HG03159 (cell line): ENCODE measurements at regions not wholly inside any gene's neighbourhood (a gene's known extent, or its start where the extent isn't known, plus 50 kb on each side); places are given as distances from the start of the nearest gene placed in this dataset.

Source experiments
- ATAC-seq: cut with Tn5 transposase; IDR thresholded peaks from one replicate; pipeline ENCODE4 v1.9.1; 2021; ENCODE audit warnings: mild to moderate bottlenecking, moderate library complexity; ENCODE audit not compliant: unreplicated experiment

- ATAC-seq: no peak
Measured at GRCh38 chr1:192521734-192522133, 53.8 kb upstream of the RGS1 start.

- no peak for ATAC-seq
Measured at GRCh38 chr1:192522673-192523072, 52.9 kb upstream of the RGS1 start.

GRCh38 chr1:192524223-192524622 is 51.4 kb upstream of the RGS1 start:
- ATAC-seq: no peak
